ENCODE measurements at regions not wholly inside any gene's neighbourhood (a gene's known extent, or its start where the extent isn't known, plus 50 kb on each side); places are given as distances from the start of the nearest gene placed in this dataset.
A peak's percentile ranks its signal among the peaks of the same experiment; 100 is the strongest.

DNA sequence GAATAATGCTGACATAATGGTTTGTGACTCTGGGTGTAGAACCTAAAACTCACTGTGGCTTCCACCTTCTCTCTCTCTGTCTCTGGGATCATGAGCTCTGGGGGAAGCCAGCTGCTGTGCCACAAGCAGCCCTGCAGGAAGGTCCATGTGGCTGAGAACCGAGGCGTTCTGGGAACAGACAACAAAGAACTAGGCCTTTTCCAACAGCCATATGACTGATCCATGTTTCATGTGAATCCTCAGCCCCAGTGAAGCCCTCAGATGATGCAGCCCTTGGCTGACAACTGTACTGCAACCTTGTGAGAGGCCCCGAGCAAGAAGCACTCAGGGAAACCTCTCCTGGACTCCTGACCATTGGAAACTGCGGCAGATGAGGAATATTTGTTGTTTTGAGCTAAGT is 56.6 kb downstream of the HLA-G start:
- no peak for DNase-seq

DNA sequence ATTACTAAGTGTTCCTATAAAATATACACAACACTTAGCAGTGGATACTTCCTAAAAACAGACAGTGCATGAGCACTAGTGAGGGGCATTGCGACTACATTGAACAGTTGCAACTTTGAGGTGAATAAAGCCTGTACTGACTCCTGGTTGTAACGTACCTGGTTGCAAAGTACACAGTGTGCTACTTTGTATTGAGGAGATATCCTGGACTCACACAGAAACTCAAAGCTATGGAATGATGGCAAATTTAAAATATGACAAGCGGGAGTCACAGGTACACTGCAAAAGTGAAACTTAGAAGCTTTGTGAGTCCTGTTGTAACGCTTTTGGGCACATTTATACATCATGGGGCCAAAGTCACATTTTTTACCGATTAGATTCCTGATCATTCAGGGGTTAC is 55.6 kb upstream of the HLA-A start:
- no peak for DNase-seq

GRCh38 chr6:29887330-29887818 is 55.0 kb upstream of the HLA-A start:
- DNase-seq, result peak; percentile 40

DNA sequence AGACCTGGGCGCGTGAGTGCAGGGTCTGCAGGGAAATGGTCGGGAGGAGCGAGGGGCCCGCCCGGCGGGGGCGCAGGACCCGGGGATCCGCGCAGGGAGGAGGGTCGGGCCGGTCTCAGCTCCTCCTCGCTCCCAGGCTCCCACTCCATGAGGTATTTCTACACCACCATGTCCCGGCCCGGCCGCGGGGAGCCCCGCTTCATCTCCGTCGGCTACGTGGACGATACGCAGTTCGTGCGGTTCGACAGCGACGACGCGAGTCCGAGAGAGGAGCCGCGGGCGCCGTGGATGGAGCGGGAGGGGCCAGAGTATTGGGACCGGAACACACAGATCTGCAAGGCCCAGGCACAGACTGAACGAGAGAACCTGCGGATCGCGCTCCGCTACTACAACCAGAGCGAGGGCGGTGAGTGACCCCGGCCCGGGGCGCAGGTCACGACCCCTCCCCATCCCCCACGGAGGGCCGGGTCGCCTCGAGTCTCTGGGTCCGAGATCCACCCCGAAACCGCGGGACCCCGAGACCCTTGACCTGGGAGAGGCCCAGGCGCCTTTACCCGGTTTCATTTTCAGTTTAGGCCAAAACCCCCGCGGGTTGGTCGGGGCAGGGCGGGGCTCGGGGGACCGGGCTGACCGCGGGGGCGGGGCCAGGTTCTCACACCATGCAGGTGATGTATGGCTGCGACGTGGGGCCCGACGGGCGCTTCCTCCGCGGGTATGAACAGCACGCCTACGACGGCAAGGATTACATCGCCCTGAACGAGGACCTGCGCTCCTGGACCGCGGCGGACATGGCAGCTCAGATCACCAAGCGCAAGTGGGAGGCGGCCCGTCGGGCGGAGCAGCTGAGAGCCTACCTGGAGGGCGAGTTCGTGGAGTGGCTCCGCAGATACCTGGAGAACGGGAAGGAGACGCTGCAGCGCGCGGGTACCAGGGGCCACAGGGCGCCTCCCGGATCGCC is 54.2 kb upstream of the HLA-A start:
- peak; percentile 65 for DNase-seq

Measured in EL (cell line).